H1 (cell line): ENCODE measurements at regions not wholly inside any gene's neighbourhood (a gene's known extent, or its start where the extent isn't known, plus 50 kb on each side); places are given as distances from the start of the nearest gene placed in this dataset.

Experiments used
- CTCF ChIA-PET: fragments of 300-600 bp; sonication (Branson Sonifier 250); formaldehyde crosslinking; loops from one replicate; lab custom pipeline; 2021; ENCODE audit not compliant: partially characterized antibody; lab: Charles Lee
- POLR2A ChIA-PET: fragments of 300-600 bp; sonication (Branson Sonifier 250); formaldehyde crosslinking; loops from one replicate; lab custom pipeline; 2021; ENCODE audit warnings: inconsistent platforms; ENCODE audit not compliant: partially characterized antibody; lab: Charles Lee
- DNase-seq, 2 experiments: peaks; one replicate each; pipeline versions ENCODE4 v3.0.0 to v3.0.0-alpha.2; 2010 to 2022; ENCODE audit warnings: low spot score in 2 of 2, low read depth in 1 of 2, mixed read lengths in 1 of 2
- FAIRE-seq: peaks from 2 replicates; lab custom pipeline; 2011; peaks lifted over from hg19 to GRCh38; lab: Jason Lieb, UNC
- H2AFZ ChIP-seq: 2 replicates; pipeline ENCODE4 v1.8.1; 2012; ENCODE audit warnings: low read length, inconsistent platforms
- H2AK5ac ChIP-seq: 2 replicates; pipeline ENCODE4 v1.6.1; 2013; ENCODE audit warnings: low read depth, low read length
- H2BK120ac ChIP-seq: replicated peaks from 2 replicates; pipeline ENCODE3; 2013; ENCODE audit warnings: low read depth, low read length, inconsistent platforms
- H2BK12ac ChIP-seq: 2 replicates; pipeline ENCODE4 v1.6.1; 2013; ENCODE audit warnings: low read depth, low read length
- H2BK15ac ChIP-seq: 2 replicates; pipeline ENCODE4 v1.6.1; 2013; ENCODE audit warnings: low read length
- H2BK20ac ChIP-seq: 2 replicates; pipeline ENCODE4 v1.6.1; 2013; ENCODE audit warnings: low read length
- H2BK5ac ChIP-seq: 2 replicates; pipeline ENCODE4 v1.6.1; 2013; ENCODE audit warnings: low read depth, low read length
- H3K14ac ChIP-seq: 2 replicates; pipeline ENCODE4 v1.6.1; 2013; ENCODE audit warnings: inconsistent platforms; ENCODE audit not compliant: insufficient read length
- H3K18ac ChIP-seq: 2 replicates; pipeline ENCODE4 v1.6.1; 2013; ENCODE audit warnings: low read length; ENCODE audit errors: extremely low read depth
- H3K23ac ChIP-seq: 2 replicates; pipeline ENCODE4 v1.6.1; 2013; ENCODE audit warnings: inconsistent platforms; ENCODE audit not compliant: insufficient read length
- H3K23me2 ChIP-seq: 2 replicates; pipeline ENCODE4 v1.6.1; 2013; ENCODE audit warnings: low read depth, low read length
- H3K27ac ChIP-seq: 2 replicates; pipeline ENCODE4 v1.6.1; 2011; ENCODE audit warnings: low read depth, low read length, inconsistent platforms
- H3K27me3 ChIP-seq, 4 experiments: replicated peaks in 1 of 4; 1 replicate in 1 of 4; 2 replicates in 3 of 4; pipeline versions ENCODE4 v1.6.1 to v1.8.1; 2011 to 2013; ENCODE audit warnings: low read length in 3 of 4, mild to moderate bottlenecking in 3 of 4, inconsistent platforms in 2 of 4, mixed read lengths in 2 of 4, moderate library complexity in 1 of 4; ENCODE audit not compliant: control insufficient read depth in 3 of 4, insufficient read depth in 3 of 4; ENCODE audit errors: extremely low read depth in 1 of 4
- H3K36me3 ChIP-seq, 4 experiments: 2 replicates each; pipeline versions ENCODE4 v1.6.1 to v1.8.1; 2011 to 2013; ENCODE audit warnings: mild to moderate bottlenecking in 4 of 4, low read length in 3 of 4, moderate library complexity in 2 of 4, control low read depth in 1 of 4, inconsistent platforms in 1 of 4; ENCODE audit not compliant: insufficient read depth in 4 of 4, control insufficient read depth in 2 of 4
- H3K4ac ChIP-seq: replicated peaks from 2 replicates; pipeline ENCODE3; 2013; ENCODE audit warnings: low read length, low read depth, mixed read lengths, inconsistent platforms; ENCODE audit not compliant: insufficient read length
- H3K4me1 ChIP-seq, 4 experiments: replicated peaks in 1 of 4; 1 replicate in 1 of 4; 2 replicates in 3 of 4; pipeline versions ENCODE4 v1.6.1 to v1.8.1; 2011 to 2013; ENCODE audit warnings: low read length in 3 of 4, inconsistent platforms in 2 of 4, mixed read lengths in 1 of 4; ENCODE audit not compliant: insufficient read depth in 4 of 4, control insufficient read depth in 3 of 4
- H3K4me2 ChIP-seq, 2 experiments: 2 replicates each; pipeline versions ENCODE4 v1.6.1 to v1.8.1; 2011 to 2013; ENCODE audit warnings: low read depth in 2 of 2, low read length in 2 of 2, control low read depth in 1 of 2, inconsistent platforms in 1 of 2, mild to moderate bottlenecking in 1 of 2; ENCODE audit not compliant: insufficient read depth in 1 of 2
- H3K4me3 ChIP-seq, 4 experiments: fragments of 200-600, 300-600 bp in 1 of 4; sonication (generic), shearing (Covaris generic), sonication (Bioruptor Twin) in 1 of 4; 2 replicates each; pipeline versions ENCODE4 v1.5.1 to v1.8.1; 2011 to 2016; ENCODE audit warnings: low read length in 4 of 4, low read depth in 3 of 4, control low read depth in 2 of 4, inconsistent platforms in 2 of 4, mild to moderate bottlenecking in 2 of 4, mixed read lengths in 1 of 4, moderate library complexity in 1 of 4; ENCODE audit not compliant: insufficient read depth in 2 of 4; ENCODE audit errors: extremely low read depth in 1 of 4
- H3K56ac ChIP-seq: replicated peaks from 2 replicates; pipeline ENCODE3; 2013; ENCODE audit warnings: low read depth, mild to moderate bottlenecking, mixed read lengths, low read length, inconsistent platforms; ENCODE audit not compliant: insufficient read length
- H3K79me1 ChIP-seq: 2 replicates; pipeline ENCODE4 v1.6.1; 2013; ENCODE audit warnings: low read depth, low read length, control low read depth
- H3K79me2 ChIP-seq, 2 experiments: 2 replicates each; pipeline versions ENCODE4 v1.6.1 to v1.8.1; 2012 to 2013; ENCODE audit warnings: low read length in 2 of 2, mild to moderate bottlenecking in 2 of 2, inconsistent platforms in 1 of 2; ENCODE audit not compliant: insufficient read depth in 2 of 2, control insufficient read depth in 1 of 2
- H3K9ac ChIP-seq, 4 experiments: replicated peaks in 1 of 4; 1 replicate in 1 of 4; 2 replicates in 3 of 4; pipeline versions ENCODE4 v1.6.1 to v1.8.1; 2011 to 2013; ENCODE audit warnings: low read depth in 3 of 4, low read length in 3 of 4, control low read depth in 2 of 4, mild to moderate bottlenecking in 2 of 4, moderate library complexity in 2 of 4, inconsistent platforms in 1 of 4; ENCODE audit errors: extremely low read depth in 1 of 4
- H3K9me3 ChIP-seq, 2 experiments: 2 replicates each; pipeline versions ENCODE4 v1.6.1 to v1.8.1; 2012 to 2013; ENCODE audit warnings: mild to moderate bottlenecking in 2 of 2, moderate library complexity in 2 of 2, control low read depth in 1 of 2, inconsistent platforms in 1 of 2, low read depth in 1 of 2, low read length in 1 of 2, mixed read lengths in 1 of 2; ENCODE audit not compliant: insufficient read depth in 2 of 2
- H4K20me1 ChIP-seq, 2 experiments: replicated peaks in 1 of 2; 2 replicates each; pipeline versions ENCODE3 to v1.8.1; 2011 to 2013; ENCODE audit warnings: inconsistent platforms in 2 of 2, low read length in 2 of 2, mild to moderate bottlenecking in 1 of 2; ENCODE audit not compliant: insufficient read depth in 2 of 2, control insufficient read depth in 1 of 2
- H4K5ac ChIP-seq: 2 replicates; pipeline ENCODE4 v1.6.1; 2013; ENCODE audit warnings: low read length, low read depth, mixed read lengths, inconsistent platforms; ENCODE audit not compliant: insufficient read length
- H4K8ac ChIP-seq: 2 replicates; pipeline ENCODE4 v1.8.0; 2013; ENCODE audit warnings: mild to moderate bottlenecking, moderate library complexity, low read length, inconsistent platforms; ENCODE audit not compliant: insufficient read depth; ENCODE audit errors: extremely low read depth
- H4K91ac ChIP-seq: replicated peaks from 2 replicates; pipeline ENCODE3; 2013; ENCODE audit warnings: low read length, mixed read lengths, inconsistent platforms; ENCODE audit not compliant: insufficient read length
- BRCA1 ChIP-seq: IDR thresholded peaks from 2 replicates; pipeline ENCODE4 v1.6.1; 2012; ENCODE audit warnings: low read depth, low read length, improper control_type of control experiment
- EZH2 ChIP-seq: fragments of 200-600 bp; sonication (generic); IDR thresholded peaks from 2 replicates; pipeline ENCODE4 v1.7.1; 2012; ENCODE audit warnings: low read depth, mild to moderate bottlenecking, moderate library complexity, low read length, inconsistent platforms; ENCODE audit not compliant: severe bottlenecking
- SIN3A ChIP-seq, 2 experiments: IDR thresholded peaks in 1 of 2; conservative IDR thresholded peaks in 1 of 2; 2 replicates each; pipeline ENCODE4 v1.6.1; 2011 to 2012; ENCODE audit warnings: low read length in 2 of 2, improper control_type of control experiment in 1 of 2, low read depth in 1 of 2, mild to moderate bottlenecking in 1 of 2
- ZNF274 ChIP-seq: IDR thresholded peaks from 2 replicates; pipeline ENCODE4 v1.7.0; 2012; ENCODE audit warnings: low read length, borderline replicate concordance; ENCODE audit errors: extremely low read depth
- WGBS, 2 experiments: shearing (Covaris generic) in 1 of 2; methylation state at CpG; one replicate each; pipeline versions ENCODE4 v1.1.6 to v1.1.7; 2013 to 2015; ENCODE audit warnings: low lambda C conversion rate in 2 of 2, mixed read lengths in 2 of 2, inconsistent platforms in 1 of 2, low coverage in 1 of 2, missing lambda C conversion rate in 1 of 2; ENCODE audit not compliant: insufficient replicate concordance in 2 of 2, insufficient coverage in 1 of 2, insufficient read length in 1 of 2; ENCODE audit errors: extremely low coverage in 1 of 2, missing lambda C conversion rate in 1 of 2; 5-methylcytosine and 5-hydroxymethylcytosine counted together

DNA sequence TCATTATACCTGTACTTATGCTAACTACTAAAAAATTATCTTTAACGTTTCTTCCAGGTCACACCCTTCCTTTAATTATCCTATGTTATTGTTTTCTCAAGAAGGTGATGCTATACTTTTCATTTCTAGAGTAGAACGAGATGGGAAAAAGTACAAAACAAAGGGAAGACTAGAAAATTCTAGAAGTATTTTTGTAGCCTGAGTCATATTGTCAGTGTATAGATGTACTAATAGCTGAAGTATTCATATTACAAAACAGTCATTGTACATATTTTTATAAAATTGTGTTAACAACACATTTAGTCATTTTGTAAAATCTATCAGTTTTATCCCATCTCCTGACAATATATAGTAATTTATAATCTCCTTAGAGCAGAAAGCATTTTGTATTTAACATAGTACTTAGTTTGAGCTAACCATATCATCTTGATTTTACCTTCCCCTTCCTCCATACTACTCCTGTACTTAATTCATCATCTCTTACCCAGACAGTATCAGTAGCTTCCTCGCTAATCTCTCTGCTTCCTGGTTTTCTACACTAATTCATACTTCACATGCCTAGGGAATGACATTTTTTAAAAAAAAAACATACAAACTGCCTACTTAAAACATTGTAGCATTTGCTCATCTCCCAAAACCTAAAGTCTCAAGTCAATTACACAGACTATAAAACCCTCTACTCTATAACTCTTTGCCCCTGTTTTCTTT is 920.9 kb downstream of the RPS29 start:
- H4K91ac ChIP-seq: no peak overlapping the region
- H3K9ac ChIP-seq: no peak overlapping the region
- no peak overlapping the region for H3K4me3 ChIP-seq
- DNase-seq (no peak), FAIRE-seq (no peak)
- 84% methylated on average over 3 of the region's 3 CpGs; no CpG with 5 or more reads in 1 of the 2 experiments for WGBS, 2 experiments
- no peak overlapping the region for H3K14ac ChIP-seq
- H3K27ac ChIP-seq: no peak overlapping the region
- no peaks in the 10 kb centered on the region for H3K27me3 ChIP-seq
- no peaks in the 10 kb centered on the region for H3K36me3 ChIP-seq
- ChIA-PET CTCF (no interaction called here), POLR2A (no interaction called here)
- H4K20me1 ChIP-seq: no peaks in the 10 kb centered on the region
- TF ChIP-seq ZNF274: no peak
- no peak for TF ChIP-seq BRCA1
- TF ChIP-seq SIN3A (conservative IDR thresholded peaks at IDR 0.05 in 1 of 2, IDR thresholded peaks at IDR 0.05 in 1 of 2; ENCODE audit: low read depth in 1 of 2, low read length in 2 of 2): no peak
- TF ChIP-seq EZH2: no peak
- H3K23me2 ChIP-seq: no peaks in the 10 kb centered on the region
- no peaks in the 10 kb centered on the region for H3K79me1 ChIP-seq
- no peak overlapping the region for H2BK5ac ChIP-seq
- H3K18ac ChIP-seq: no peak overlapping the region
- no peak overlapping the region for H2BK120ac ChIP-seq
- no peak overlapping the region for H4K8ac ChIP-seq
- no peak overlapping the region for H3K56ac ChIP-seq
- H3K9me3 ChIP-seq: no peaks in the 10 kb centered on the region
- H3K23ac ChIP-seq: no peak overlapping the region
- H3K79me2 ChIP-seq: no peaks in the 10 kb centered on the region
- H2BK12ac ChIP-seq: no peak overlapping the region
- no peak overlapping the region for H2AFZ ChIP-seq
- H2BK15ac ChIP-seq: no peak overlapping the region
- no peak overlapping the region for H2AK5ac ChIP-seq
- no peak overlapping the region for H2BK20ac ChIP-seq
- no peak overlapping the region for H4K5ac ChIP-seq
- H3K4me2 ChIP-seq: no peak overlapping the region
- H3K4ac ChIP-seq: no peak overlapping the region
- H3K4me1 ChIP-seq: no peaks in the 10 kb centered on the region
